ENCODE measurements at regions not wholly inside any gene's neighbourhood (a gene's known extent, or its start where the extent isn't known, plus 50 kb on each side); places are given as distances from the start of the nearest gene placed in this dataset.
"Not testable (repeated sequence)": the region's sequence is repeated elsewhere in the genome, so short reads cannot be mapped to it uniquely, and the experiment has no call there.

DNA sequence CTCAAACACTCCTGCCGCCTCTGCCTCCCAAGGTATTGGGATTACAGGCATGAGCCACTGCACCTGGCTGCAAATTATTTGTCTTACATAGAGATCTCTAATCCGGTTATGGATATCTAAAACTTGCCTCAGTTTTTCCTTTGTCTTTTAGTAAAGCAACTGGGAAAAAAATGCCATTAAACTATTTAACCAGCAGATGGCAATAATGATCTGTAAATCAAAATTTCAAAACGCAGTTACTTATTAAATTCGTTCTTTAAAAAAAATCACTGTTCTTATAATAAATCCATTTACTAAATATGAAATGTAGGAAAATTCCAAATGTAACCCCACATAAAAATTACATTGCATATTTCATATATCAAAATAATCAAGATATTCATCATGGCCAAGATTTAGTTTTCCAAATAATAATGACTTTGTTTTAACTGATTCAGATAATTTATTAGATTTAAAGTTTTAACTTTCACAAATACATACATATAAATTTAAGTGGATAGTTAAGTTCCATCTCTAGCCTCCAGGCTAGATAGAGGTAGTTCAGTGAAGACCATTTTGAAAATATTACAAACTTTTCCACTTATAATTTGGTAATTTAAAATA is 125.8 kb downstream of the KBTBD2 start:
- TF ChIP-seq, protein P1, sequence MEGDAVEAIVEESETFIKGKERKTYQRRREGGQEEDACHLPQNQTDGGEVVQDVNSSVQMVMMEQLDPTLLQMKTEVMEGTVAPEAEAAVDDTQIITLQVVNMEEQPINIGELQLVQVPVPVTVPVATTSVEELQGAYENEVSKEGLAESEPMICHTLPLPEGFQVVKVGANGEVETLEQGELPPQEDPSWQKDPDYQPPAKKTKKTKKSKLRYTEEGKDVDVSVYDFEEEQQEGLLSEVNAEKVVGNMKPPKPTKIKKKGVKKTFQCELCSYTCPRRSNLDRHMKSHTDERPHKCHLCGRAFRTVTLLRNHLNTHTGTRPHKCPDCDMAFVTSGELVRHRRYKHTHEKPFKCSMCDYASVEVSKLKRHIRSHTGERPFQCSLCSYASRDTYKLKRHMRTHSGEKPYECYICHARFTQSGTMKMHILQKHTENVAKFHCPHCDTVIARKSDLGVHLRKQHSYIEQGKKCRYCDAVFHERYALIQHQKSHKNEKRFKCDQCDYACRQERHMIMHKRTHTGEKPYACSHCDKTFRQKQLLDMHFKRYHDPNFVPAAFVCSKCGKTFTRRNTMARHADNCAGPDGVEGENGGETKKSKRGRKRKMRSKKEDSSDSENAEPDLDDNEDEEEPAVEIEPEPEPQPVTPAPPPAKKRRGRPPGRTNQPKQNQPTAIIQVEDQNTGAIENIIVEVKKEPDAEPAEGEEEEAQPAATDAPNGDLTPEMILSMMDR (IDR thresholded peaks at IDR 0.05) = peak; percentile 28
- H3K9me3 ChIP-seq; H3K4me3 ChIP-seq (ENCODE audit: low read depth in 1 of 2, low read length in 1 of 2); H3K36me3 ChIP-seq; H3K27ac ChIP-seq: not testable (repeated sequence)
- H3K4me1 ChIP-seq (ENCODE audit: control insufficient read depth in 1 of 2, insufficient read depth in 1 of 2, low read depth in 1 of 2, low read length in 1 of 2) = peaks cover 18 to 21% of the 10 kb centered on the region in 2 experiments
- H3K27me3 ChIP-seq = peaks cover 35% of the 10 kb centered on the region

- TF ChIP-seq, protein P1 (IDR thresholded peaks at IDR 0.05) = no peak
- Histone ChIP-seq H3K27ac (no peak overlapping the region), H3K4me1 (ENCODE audit: control insufficient read depth in 1 of 2, insufficient read depth in 1 of 2, low read depth in 1 of 2, low read length in 1 of 2) (peaks cover 18 to 21% of the 10 kb centered on the region in 2 experiments), H3K9me3 (no peaks in the 10 kb centered on the region), H3K27me3 (peaks cover 41% of the 10 kb centered on the region), H3K4me3 (ENCODE audit: low read depth in 1 of 2, low read length in 1 of 2) (no peak overlapping the region), H3K36me3 (no peaks in the 10 kb centered on the region)
These were observed 126.4 kb downstream of the KBTBD2 start for GRCh38 chr7:32765185-32765584.

- Histone ChIP-seq H3K4me3 (ENCODE audit: low read depth in 1 of 2, low read length in 1 of 2) (no peak overlapping the region), H3K27ac (no peak overlapping the region), H3K36me3 (no peaks in the 10 kb centered on the region), H3K4me1 (ENCODE audit: control insufficient read depth in 1 of 2, insufficient read depth in 1 of 2, low read depth in 1 of 2, low read length in 1 of 2) (peaks cover 18 to 21% of the 10 kb centered on the region in 2 experiments), H3K9me3 (no peaks in the 10 kb centered on the region), H3K27me3 (peaks cover 42% of the 10 kb centered on the region)
- TF ChIP-seq, protein P1 (IDR thresholded peaks at IDR 0.05) = no peak
These were observed 128.7 kb downstream of the KBTBD2 start for GRCh38 chr7:32762925-32763293.

DNA sequence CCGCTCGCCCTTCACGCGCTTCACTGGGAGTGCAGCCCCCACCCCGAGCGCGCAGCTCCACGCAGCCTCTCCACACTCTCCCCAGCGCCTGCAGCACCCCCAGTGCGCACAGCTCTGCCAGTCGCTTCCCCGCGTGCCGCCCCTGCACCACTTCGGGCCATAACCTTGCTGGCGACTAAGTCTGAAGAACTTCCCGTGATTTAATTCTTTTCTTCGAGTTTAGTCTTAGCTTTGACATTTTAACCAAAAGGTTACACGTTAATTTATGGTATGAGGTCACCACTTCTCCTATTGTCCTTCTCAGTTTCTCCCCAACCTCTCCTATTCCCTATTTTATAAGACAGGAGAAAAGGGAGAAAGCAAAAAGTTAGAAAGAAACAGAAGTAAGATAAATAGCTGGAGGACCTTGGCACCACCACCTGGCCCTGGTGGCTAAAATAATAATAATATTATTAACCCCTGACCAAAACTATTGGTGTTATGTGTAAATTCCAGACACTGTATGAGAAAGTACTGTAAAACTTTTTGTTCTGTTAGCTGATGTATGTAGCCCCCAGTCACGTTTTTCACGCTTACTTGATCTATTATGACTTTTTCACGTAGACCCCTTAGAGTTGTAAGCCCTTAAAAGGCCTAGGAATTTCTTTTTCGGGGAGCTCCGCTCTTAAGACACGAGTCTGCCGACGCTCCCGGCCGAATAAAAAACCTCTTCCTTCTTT is 129.2 kb downstream of the KBTBD2 start:
- not testable (repeated sequence) for H3K9me3 ChIP-seq; H3K4me3 ChIP-seq (ENCODE audit: low read depth in 1 of 2, low read length in 1 of 2); H3K36me3 ChIP-seq; H3K27ac ChIP-seq
- peaks cover 18 to 21% of the 10 kb centered on the region in 2 experiments for H3K4me1 ChIP-seq (ENCODE audit: control insufficient read depth in 1 of 2, insufficient read depth in 1 of 2, low read depth in 1 of 2, low read length in 1 of 2)
- H3K27me3 ChIP-seq = peaks cover 42% of the 10 kb centered on the region

GRCh38 chr7:32761451-32762205 is 129.9 kb downstream of the KBTBD2 start:
- no peaks in the 10 kb centered on the region for H3K36me3 ChIP-seq
- H3K9me3 ChIP-seq = no peaks in the 10 kb centered on the region
- H3K27ac ChIP-seq = no peak overlapping the region
- peaks cover 42% of the 10 kb centered on the region for H3K27me3 ChIP-seq
- TF ChIP-seq, protein P1 (IDR thresholded peaks at IDR 0.05) = no peak
- peaks cover 18 to 21% of the 10 kb centered on the region in 2 experiments for H3K4me1 ChIP-seq (ENCODE audit: control insufficient read depth in 1 of 2, insufficient read depth in 1 of 2, low read depth in 1 of 2, low read length in 1 of 2)
- no peak overlapping the region for H3K4me3 ChIP-seq (ENCODE audit: low read depth in 1 of 2, low read length in 1 of 2)

GRCh38 chr7:32760755-32761154 is 130.8 kb downstream of the KBTBD2 start:
- not testable (repeated sequence) for H3K9me3 ChIP-seq, H3K27ac ChIP-seq

DNA sequence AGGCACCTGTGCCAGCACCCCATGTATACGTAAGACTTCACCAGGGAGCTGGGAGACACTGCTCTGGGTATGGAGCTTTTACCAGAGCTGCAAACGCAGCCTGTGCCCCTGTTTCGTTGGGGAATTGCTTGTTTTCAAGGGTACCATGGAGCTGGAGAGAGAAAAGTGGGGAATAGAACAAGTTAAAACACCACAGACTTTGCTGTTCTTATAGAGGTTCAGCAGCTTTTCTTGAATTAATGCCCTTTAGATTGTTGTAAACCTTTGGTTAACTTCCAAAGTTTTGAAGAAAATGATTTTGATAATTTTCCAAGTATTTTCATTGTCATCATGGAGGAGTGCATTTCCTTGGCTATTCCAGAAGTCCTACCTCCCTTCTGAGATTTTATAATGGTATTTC is 131.7 kb downstream of the KBTBD2 start:
- not testable (repeated sequence) for H3K36me3 ChIP-seq; H3K9me3 ChIP-seq; H3K4me3 ChIP-seq (ENCODE audit: low read depth in 1 of 2, low read length in 1 of 2); H3K27ac ChIP-seq
- Histone ChIP-seq H3K4me1 (ENCODE audit: control insufficient read depth in 1 of 2, insufficient read depth in 1 of 2, low read depth in 1 of 2, low read length in 1 of 2) (peaks cover 18 to 21% of the 10 kb centered on the region in 2 experiments), H3K27me3 (peaks cover 42% of the 10 kb centered on the region)

More at GRCh38 chr7:32760755-32761154, 130.8 kb downstream of the KBTBD2 start:
- not testable (repeated sequence) for H3K4me3 ChIP-seq (ENCODE audit: low read depth in 1 of 2, low read length in 1 of 2); H3K36me3 ChIP-seq
- Histone ChIP-seq H3K27me3 (peaks cover 42% of the 10 kb centered on the region), H3K4me1 (ENCODE audit: control insufficient read depth in 1 of 2, insufficient read depth in 1 of 2, low read depth in 1 of 2, low read length in 1 of 2) (peaks cover 18 to 21% of the 10 kb centered on the region in 2 experiments)

DNA sequence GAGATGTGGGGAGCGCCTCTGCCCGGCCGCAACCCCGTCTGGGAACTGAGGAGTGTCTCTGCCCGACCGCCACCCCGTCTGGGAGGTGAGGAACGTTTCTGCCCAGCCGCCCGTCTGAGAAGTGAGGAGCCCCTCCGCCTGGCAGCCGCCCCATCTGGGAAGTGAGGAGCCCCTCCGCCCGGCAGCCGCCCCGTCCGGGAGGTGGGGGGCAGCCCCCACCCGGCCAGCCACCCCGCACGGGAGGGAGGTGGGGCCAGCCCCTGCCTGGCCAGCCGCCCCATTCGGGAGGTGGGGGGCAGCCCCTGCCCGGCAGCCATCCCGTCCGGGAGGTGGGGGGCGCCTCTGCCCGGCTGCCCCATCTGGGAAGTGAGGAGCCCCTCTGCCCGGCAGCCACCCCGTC is 137.7 kb downstream of the KBTBD2 start:
- H3K36me3 ChIP-seq; H3K9me3 ChIP-seq; H3K27me3 ChIP-seq; H3K27ac ChIP-seq; H3K4me3 ChIP-seq (ENCODE audit: low read depth in 1 of 2, low read length in 1 of 2); H3K4me1 ChIP-seq (ENCODE audit: control insufficient read depth in 1 of 2, insufficient read depth in 1 of 2, low read depth in 1 of 2, low read length in 1 of 2): not testable (repeated sequence)

- H3K36me3 ChIP-seq; H3K27ac ChIP-seq; H3K4me1 ChIP-seq (ENCODE audit: control insufficient read depth in 1 of 2, insufficient read depth in 1 of 2, low read depth in 1 of 2, low read length in 1 of 2); H3K4me3 ChIP-seq (ENCODE audit: low read depth in 1 of 2, low read length in 1 of 2); H3K27me3 ChIP-seq; H3K9me3 ChIP-seq: not testable (repeated sequence)
These were observed 143.2 kb downstream of the KBTBD2 start for GRCh38 chr7:32748337-32748736.
